ENCODE measurements at regions not wholly inside any gene's neighbourhood (a gene's known extent, or its start where the extent isn't known, plus 50 kb on each side); places are given as distances from the start of the nearest gene placed in this dataset.
"Not testable (repeated sequence)": the region's sequence is repeated elsewhere in the genome, so short reads cannot be mapped to it uniquely, and the experiment has no call there.

- no peak overlapping the region for H3K27ac ChIP-seq
- DNase-seq (ENCODE audit: low read depth, low spot score), result no peak
Observed at GRCh38 chr15:79492065-79492464, 59.9 kb downstream of the MINAR1 start.

- no peak overlapping the region for H3K27ac ChIP-seq
- no peak for DNase-seq (ENCODE audit: low read depth, low spot score)
Observed at GRCh38 chr15:79494384-79494909, 62.3 kb downstream of the MINAR1 start.

GRCh38 chr15:79494963-79495755 is 63.0 kb downstream of the MINAR1 start:
- no peak for DNase-seq (ENCODE audit: low read depth, low spot score)

GRCh38 chr15:79495775-79496174 is 63.6 kb downstream of the MINAR1 start:
- DNase-seq (ENCODE audit: low read depth, low spot score), result no peak
- no peak overlapping the region for H3K27ac ChIP-seq

More at GRCh38 chr15:79494963-79495755, 63.0 kb downstream of the MINAR1 start:
- no peak overlapping the region for H3K27ac ChIP-seq

GRCh38 chr15:79496838-79497237 is 64.7 kb downstream of the MINAR1 start:
- no peak for DNase-seq (ENCODE audit: low read depth, low spot score)
- H3K27ac ChIP-seq, result no peak overlapping the region

- no peak for DNase-seq (ENCODE audit: low read depth, low spot score)
Observed at GRCh38 chr15:79501086-79501485, 69.0 kb downstream of the MINAR1 start.

GRCh38 chr15:79505956-79506355 is 73.8 kb downstream of the MINAR1 start:
- H3K27ac ChIP-seq, result no peak overlapping the region
- DNase-seq (ENCODE audit: low read depth, low spot score), result no peak

More at GRCh38 chr15:79501086-79501485, 69.0 kb downstream of the MINAR1 start:
- no peak overlapping the region for H3K27ac ChIP-seq

- DNase-seq (ENCODE audit: low read depth, low spot score); H3K27ac ChIP-seq: not testable (repeated sequence)
Observed at GRCh38 chr15:79512844-79513243, 80.7 kb downstream of the MINAR1 start.

GRCh38 chr15:79513417-79513816 is 81.3 kb downstream of the MINAR1 start:
- no peak overlapping the region for H3K27ac ChIP-seq
- DNase-seq (ENCODE audit: low read depth, low spot score), result no peak

GRCh38 chr15:79513940-79514339 is 81.8 kb downstream of the MINAR1 start:
- no peak overlapping the region for H3K27ac ChIP-seq
- no peak for DNase-seq (ENCODE audit: low read depth, low spot score)

- DNase-seq (ENCODE audit: low read depth, low spot score), result no peak
- H3K27ac ChIP-seq, result no peak overlapping the region
Observed at GRCh38 chr15:79515300-79516027, 83.3 kb downstream of the MINAR1 start.

- DNase-seq (ENCODE audit: low read depth, low spot score), result no peak
- H3K27ac ChIP-seq, result no peak overlapping the region
Observed at GRCh38 chr15:79516155-79516554, 84.0 kb downstream of the MINAR1 start.

GRCh38 chr15:79516646-79517045 is 84.5 kb downstream of the MINAR1 start:
- no peak overlapping the region for H3K27ac ChIP-seq
- no peak for DNase-seq (ENCODE audit: low read depth, low spot score)

GRCh38 chr15:79519628-79520027 is 87.5 kb downstream of the MINAR1 start:
- H3K27ac ChIP-seq, result no peak overlapping the region
- DNase-seq (ENCODE audit: low read depth, low spot score), result no peak

GRCh38 chr15:79520654-79521053 is 88.5 kb downstream of the MINAR1 start:
- no peak for DNase-seq (ENCODE audit: low read depth, low spot score)
- H3K27ac ChIP-seq, result no peak overlapping the region

GRCh38 chr15:79522656-79523055 is 90.5 kb downstream of the MINAR1 start:
- DNase-seq (ENCODE audit: low read depth, low spot score), result no peak
- H3K27ac ChIP-seq, result no peak overlapping the region

- no peak overlapping the region for H3K27ac ChIP-seq
- no peak for DNase-seq (ENCODE audit: low read depth, low spot score)
Observed at GRCh38 chr15:79523266-79523665, 91.1 kb downstream of the MINAR1 start.

- DNase-seq (ENCODE audit: low read depth, low spot score), result no peak
- no peak overlapping the region for H3K27ac ChIP-seq
Observed at GRCh38 chr15:79524531-79524930, 92.4 kb downstream of the MINAR1 start.

- H3K27ac ChIP-seq, result no peak overlapping the region
- no peak for DNase-seq (ENCODE audit: low read depth, low spot score)
Observed at GRCh38 chr15:79526376-79526775, 94.2 kb downstream of the MINAR1 start.

GRCh38 chr15:79527821-79528220 is 95.7 kb downstream of the MINAR1 start:
- DNase-seq (ENCODE audit: low read depth, low spot score), result no peak
- H3K27ac ChIP-seq, result no peak overlapping the region

- no peak for DNase-seq (ENCODE audit: low read depth, low spot score)
Observed at GRCh38 chr15:79529157-79529785, 97.1 kb downstream of the MINAR1 start.

More at GRCh38 chr15:79529157-79529785, 97.1 kb downstream of the MINAR1 start:
- no peak overlapping the region for H3K27ac ChIP-seq
